Dedifferentiated amniotic fluid mesenchymal stem cell (primary cell): ENCODE measurements at regions not wholly inside any gene's neighbourhood (a gene's known extent, or its start where the extent isn't known, plus 50 kb on each side); places are given as distances from the start of the nearest gene placed in this dataset.

ENCODE experiments used
- DNase-seq: peaks from one replicate; pipeline ENCODE4 v3.0.0-alpha.2; 2016; ENCODE audit errors: extremely low spot score

DNA sequence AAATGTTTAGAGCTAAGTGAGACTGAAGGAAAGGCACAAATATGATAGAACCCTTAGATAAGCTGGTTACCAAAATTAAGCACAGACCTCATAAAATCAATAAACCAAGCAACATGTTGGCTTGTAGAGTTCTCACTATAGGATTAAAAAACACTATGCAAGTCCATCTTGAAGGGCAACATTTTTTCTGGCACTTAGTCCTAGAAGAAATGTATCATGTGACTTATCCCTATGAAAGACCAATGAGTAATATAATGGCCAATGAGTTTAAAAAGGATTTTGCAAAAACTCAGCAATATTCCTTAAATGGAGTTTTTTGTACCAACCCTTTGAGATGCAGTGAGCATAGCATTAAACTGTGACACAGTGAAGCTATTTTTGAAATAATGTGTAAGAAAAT lies 216.3 kb upstream of the ADRA1B start:
- no peak for DNase-seq

GRCh38 chr5:159702301-159702700 lies 214.0 kb upstream of the ADRA1B start:
- DNase-seq: no peak

DNA sequence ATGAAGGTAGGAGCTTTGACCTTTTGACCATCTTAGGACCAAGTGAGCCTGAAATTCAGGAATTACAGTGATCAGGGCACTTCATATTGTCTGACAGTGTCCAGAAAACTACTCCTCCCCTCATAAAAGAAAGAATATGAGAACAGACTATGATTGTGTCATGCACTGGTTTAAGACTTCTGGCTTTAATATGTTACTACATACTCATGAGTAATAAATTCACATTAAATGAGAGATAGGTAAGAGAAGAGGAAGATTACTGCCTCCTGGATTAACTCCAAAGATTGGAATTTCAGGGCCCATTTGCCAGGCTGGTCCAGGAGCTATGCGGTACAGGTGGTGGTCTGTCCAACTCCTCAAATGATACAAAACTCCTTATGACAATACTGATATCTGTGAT lies 213.5 kb upstream of the ADRA1B start:
- no peak for DNase-seq

DNA sequence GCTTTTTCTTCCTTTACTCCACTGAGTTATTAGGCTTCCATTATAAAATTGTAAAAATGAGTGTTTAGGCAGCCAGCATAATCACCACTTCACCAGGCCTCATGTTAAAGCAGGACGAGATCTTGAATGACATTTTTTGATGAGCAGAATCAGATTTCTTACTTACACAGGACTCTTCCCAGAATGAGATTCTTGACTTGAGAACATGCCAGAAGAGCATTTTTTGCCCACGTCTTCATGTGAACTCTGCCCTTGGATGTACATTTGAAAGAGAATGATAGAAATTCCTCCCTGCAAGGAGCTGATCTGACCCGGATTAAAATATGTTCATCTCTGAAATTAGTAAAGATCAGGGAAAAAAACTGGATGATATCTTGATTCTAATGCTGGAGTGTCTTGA lies 212.1 kb upstream of the ADRA1B start:
- DNase-seq: no peak

- no peak for DNase-seq
Observed at GRCh38 chr5:159705948-159706347, 210.3 kb upstream of the ADRA1B start.

DNA sequence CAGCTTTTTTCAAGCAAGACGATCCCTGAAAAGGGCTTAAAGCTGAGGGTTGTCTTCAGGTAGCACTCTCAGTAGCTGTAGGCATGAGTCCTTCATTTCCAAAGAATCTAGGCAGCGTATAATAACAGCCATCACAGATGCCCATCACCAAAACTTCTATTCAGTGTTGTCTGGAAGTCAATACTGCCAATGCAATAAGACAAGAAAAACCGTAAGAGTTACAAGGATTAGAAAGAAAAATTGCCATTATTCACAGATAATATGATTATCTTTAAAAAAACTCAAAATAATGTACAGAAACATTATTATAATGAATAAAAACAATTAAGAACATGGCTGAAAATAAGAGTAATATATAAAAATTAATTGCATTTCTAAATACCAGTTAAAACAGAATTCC lies 208.2 kb upstream of the ADRA1B start:
- DNase-seq: no peak

GRCh38 chr5:159712672-159713071 lies 203.6 kb upstream of the ADRA1B start:
- DNase-seq: no peak

DNA sequence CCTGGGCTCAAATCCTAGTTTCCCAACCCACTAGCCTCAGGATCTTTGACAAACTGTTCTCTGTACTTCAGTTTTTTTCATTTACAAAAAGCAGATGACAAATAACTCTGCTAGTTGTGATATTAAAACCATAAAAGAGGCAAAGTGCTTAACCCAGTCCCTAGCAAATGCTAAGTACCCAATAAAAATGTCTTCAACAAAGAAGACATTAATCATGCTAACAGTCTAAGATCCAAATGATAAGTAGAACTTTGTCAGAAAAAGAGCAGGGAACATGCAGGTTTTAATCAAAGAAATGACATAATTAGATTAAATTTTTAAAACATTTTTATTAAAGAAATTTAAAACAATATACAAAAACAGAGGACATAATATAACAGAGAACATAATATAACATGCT lies 203.0 kb upstream of the ADRA1B start:
- no peak for DNase-seq

GRCh38 chr5:159713773-159714172 lies 202.5 kb upstream of the ADRA1B start:
- no peak for DNase-seq

DNA sequence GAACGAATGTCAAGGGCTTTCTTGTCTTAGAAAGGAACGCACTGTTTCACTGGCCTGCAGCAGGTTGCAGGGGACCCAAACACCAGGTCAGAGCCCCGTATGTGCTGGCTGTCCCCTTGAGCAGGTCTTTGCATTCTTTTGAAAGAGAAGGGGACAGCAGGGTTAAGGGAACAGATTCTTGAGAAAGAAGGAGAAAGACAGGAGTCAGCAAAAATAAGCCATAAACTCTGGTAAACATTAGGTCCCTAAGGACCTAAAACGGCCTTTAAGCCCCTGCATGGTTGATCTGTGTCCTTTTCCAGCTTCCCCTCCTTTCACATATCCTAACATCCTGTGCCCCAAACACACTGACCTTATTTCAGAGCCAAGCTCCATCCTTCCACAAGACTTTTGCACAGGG lies 190.8 kb upstream of the ADRA1B start:
- no peak for DNase-seq

- no peak for DNase-seq
Observed at GRCh38 chr5:159727167-159727566, 189.1 kb upstream of the ADRA1B start.

DNA sequence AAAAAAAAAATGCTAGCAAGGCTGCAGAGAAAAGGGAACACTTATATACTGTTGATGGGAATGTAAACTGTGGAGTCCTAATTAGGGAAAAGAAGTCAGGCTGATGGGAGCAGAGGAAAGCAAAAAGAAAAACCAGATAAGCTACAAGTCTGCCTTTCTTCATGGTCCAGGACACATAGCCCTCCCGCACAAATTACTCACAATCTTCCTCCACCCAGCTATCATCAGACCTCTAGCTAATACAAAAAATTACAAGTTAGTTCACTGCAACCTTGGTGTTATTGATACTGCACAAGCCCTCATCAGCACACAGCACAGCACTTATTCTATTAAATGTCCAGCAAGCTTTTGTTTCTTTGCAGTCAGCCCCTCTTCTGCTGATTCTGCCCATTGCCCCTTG lies 186.0 kb upstream of the ADRA1B start:
- DNase-seq: no peak

DNA sequence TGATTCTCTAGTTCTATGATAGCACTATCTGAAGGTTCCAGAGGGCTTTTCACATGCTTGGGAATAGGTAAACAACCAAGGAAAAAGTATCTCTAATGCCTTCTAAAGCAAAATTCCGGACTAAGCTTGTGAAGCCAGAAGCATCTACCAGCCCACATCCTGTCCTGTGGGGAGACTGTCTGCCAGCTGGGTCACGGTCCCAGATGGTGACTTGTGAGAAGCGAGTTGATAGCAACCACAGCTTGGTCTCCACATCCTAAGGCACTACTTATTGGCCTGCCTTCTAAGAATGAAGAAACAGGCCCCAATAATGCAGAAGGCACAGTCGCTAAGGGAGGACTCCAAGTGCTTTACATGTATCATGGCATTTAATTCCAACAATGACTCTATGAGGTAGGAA lies 184.1 kb upstream of the ADRA1B start:
- DNase-seq: no peak

- no peak for DNase-seq
Observed at GRCh38 chr5:159734366-159734765, 181.9 kb upstream of the ADRA1B start.

- DNase-seq: no peak
Observed at GRCh38 chr5:159735036-159735435, 181.2 kb upstream of the ADRA1B start.

- no peak for DNase-seq
Observed at GRCh38 chr5:159735749-159736660, 180.3 kb upstream of the ADRA1B start.

GRCh38 chr5:159736844-159737243 lies 179.4 kb upstream of the ADRA1B start:
- DNase-seq: no peak

DNA sequence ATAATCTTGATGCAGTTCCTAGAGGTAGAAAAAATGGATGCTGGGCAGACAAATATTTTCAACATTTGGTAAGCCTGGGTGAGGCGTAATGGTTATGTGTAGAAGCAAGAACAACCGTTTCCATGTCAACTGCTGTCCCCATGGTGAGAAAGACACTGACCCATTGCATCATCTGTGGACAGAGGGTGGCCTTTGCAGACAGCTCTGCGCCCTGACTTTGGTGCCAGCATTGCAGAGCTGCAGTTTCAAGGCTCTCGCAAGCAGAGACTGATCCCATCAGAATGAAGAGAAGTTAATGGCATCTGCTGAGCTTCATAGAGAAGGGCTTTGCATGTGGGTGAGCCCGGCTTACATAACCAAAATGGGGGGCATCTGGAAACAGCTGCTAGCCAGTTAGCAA lies 179.0 kb upstream of the ADRA1B start:
- no peak for DNase-seq

DNA sequence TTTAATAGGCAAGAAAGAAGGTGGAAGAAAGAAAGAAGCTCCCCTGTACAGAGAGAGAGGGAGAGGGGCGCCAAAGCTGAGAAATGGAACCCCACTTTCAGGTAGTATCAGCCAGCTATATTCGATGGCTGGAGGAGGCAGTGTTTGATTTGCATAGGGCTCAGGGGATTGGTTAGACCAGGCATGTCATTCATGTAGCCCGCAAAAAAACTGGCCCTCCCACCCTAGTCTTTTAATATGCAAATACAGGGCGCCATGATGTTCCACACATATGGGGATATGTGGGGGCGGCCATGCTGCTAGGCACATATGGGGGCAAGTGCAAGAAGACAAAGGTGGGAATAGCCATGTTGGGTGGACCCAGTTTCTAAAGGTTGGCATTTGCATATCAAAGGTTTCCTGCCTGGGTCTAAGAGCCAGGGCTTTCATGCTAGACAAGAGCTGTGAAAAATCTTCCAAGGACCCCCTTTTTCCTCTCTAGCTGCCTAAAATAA lies 174.4 kb upstream of the ADRA1B start:
- DNase-seq: no peak

GRCh38 chr5:159743234-159743633 lies 173.0 kb upstream of the ADRA1B start:
- no peak for DNase-seq

DNA sequence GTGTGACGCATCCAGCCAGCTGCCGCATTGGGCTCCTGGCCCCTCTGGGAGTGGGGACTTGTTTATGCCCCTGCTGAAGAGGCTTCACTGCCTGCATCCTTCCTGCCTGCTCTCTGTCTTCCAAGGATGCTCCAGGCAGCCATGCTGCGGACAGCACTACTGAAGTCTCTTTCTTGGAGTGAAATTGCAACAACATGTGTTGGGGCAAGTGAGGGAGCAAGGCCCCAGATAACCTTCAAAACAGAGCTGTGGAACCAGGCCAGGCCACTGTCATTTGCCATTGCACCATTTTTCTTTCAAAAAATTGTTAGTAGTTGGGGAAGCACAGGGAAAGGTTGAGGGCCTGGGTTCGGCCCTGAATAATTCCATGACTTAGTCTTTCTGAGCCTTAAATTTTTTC lies 169.6 kb upstream of the ADRA1B start:
- no peak for DNase-seq

DNA sequence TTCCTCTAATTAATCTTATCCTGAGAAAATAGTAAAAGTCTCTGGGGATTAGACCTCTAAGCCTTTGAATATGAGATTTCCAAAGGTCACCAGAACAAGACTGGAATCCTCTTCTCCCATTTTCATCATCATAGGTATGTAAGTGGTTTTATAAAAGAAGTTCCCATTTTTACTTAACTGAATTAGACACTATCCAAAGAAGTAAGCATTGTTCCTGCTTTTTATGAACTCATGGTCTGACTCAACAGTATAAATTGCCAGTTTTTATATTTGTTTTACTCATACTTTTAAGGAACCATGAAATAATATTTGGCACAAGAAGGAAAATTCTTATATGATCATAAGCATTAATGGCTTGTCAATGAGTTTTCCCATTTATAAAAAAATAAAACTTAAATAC lies 167.1 kb upstream of the ADRA1B start:
- peak; percentile 61 for DNase-seq

- no peak for DNase-seq
Observed at GRCh38 chr5:159750226-159750625, 166.1 kb upstream of the ADRA1B start.

- DNase-seq: no peak
Observed at GRCh38 chr5:159751459-159751858, 164.8 kb upstream of the ADRA1B start.
